ENCODE measurements at regions not wholly inside any gene's neighbourhood (a gene's known extent, or its start where the extent isn't known, plus 50 kb on each side); places are given as distances from the start of the nearest gene placed in this dataset.

- TF ChIP-seq CEBPB (IDR thresholded peaks at IDR 0.05; ENCODE audit: low read depth, low read length) (no peak), CTCF (conservative IDR thresholded peaks at IDR 0.05; ENCODE audit: low read depth, low read length) (no peak), RFX5 (IDR thresholded peaks at IDR 0.05; ENCODE audit: low read depth, low read length) (no peak), POLR2A (IDR thresholded peaks at IDR 0.05; ENCODE audit: low read depth, low read length) (no peak), BHLHE40 (IDR thresholded peaks at IDR 0.05; ENCODE audit: low read depth, low read length) (no peak), USF2 (IDR thresholded peaks at IDR 0.05; ENCODE audit: low read depth, low read length) (no peak), RCOR1 (IDR thresholded peaks at IDR 0.05; ENCODE audit: insufficient replicate concordance, low read length) (no peak)
Observed at GRCh38 chr2:18399601-18400000, 160.9 kb downstream of the RDH14 start.

Data from IMR-90 (cell line).